Iris pigment epithelial cell (primary cell): ENCODE measurements at regions not wholly inside any gene's neighbourhood (a gene's known extent, or its start where the extent isn't known, plus 50 kb on each side); places are given as distances from the start of the nearest gene placed in this dataset.

Experiments used
- DNase-seq: peaks from one replicate; pipeline ENCODE4 v3.0.0-alpha.2; 2011; ENCODE audit warnings: low read depth

GRCh38 chr18:40056079-40056692 is 1898.8 kb upstream of the PIK3C3 start:
- no peak for DNase-seq

GRCh38 chr18:40055262-40055661 is 1899.8 kb upstream of the PIK3C3 start:
- peak; percentile 37 for DNase-seq

GRCh38 chr18:40049716-40050115 is 1905.3 kb upstream of the PIK3C3 start:
- no peak for DNase-seq

- no peak for DNase-seq
Observed at GRCh38 chr18:40048886-40049650, 1906.0 kb upstream of the PIK3C3 start.

GRCh38 chr18:40048253-40048652 is 1906.8 kb upstream of the PIK3C3 start:
- no peak for DNase-seq

- no peak for DNase-seq
Observed at GRCh38 chr18:40046596-40046995, 1908.4 kb upstream of the PIK3C3 start.

- no peak for DNase-seq
Observed at GRCh38 chr18:40041951-40042350, 1913.1 kb upstream of the PIK3C3 start.

- no peak for DNase-seq
Observed at GRCh38 chr18:40040574-40040973, 1914.5 kb upstream of the PIK3C3 start.

- no peak for DNase-seq
Observed at GRCh38 chr18:40037356-40037755, 1917.7 kb upstream of the PIK3C3 start.

GRCh38 chr18:40036861-40037260 is 1918.2 kb upstream of the PIK3C3 start:
- no peak for DNase-seq

- DNase-seq, result no peak
Observed at GRCh38 chr18:40035966-40036365, 1919.1 kb upstream of the PIK3C3 start.

GRCh38 chr18:40032076-40032475 is 1923.0 kb upstream of the PIK3C3 start:
- DNase-seq, result no peak

GRCh38 chr18:40031435-40031834 is 1923.6 kb upstream of the PIK3C3 start:
- DNase-seq, result no peak

- no peak for DNase-seq
Observed at GRCh38 chr18:40019797-40020392, 1935.1 kb upstream of the PIK3C3 start.

GRCh38 chr18:40018266-40018665 is 1936.8 kb upstream of the PIK3C3 start:
- no peak for DNase-seq

- DNase-seq, result no peak
Observed at GRCh38 chr18:40017021-40017420, 1938.0 kb upstream of the PIK3C3 start.

GRCh38 chr18:40016405-40016804 is 1938.6 kb upstream of the PIK3C3 start:
- no peak for DNase-seq

- DNase-seq, result peak; percentile 70
Observed at GRCh38 chr18:40013001-40013609, 1941.9 kb upstream of the PIK3C3 start.

- DNase-seq, result peak; percentile 60
Observed at GRCh38 chr18:40011201-40011600, 1943.8 kb upstream of the PIK3C3 start.

- no peak for DNase-seq
Observed at GRCh38 chr18:40006634-40007033, 1948.4 kb upstream of the PIK3C3 start.

GRCh38 chr18:40004246-40004645 is 1950.8 kb upstream of the PIK3C3 start:
- DNase-seq, result no peak

GRCh38 chr18:39998317-39998716 is 1956.7 kb upstream of the PIK3C3 start:
- no peak for DNase-seq

- no peak for DNase-seq
Observed at GRCh38 chr18:39994498-39994897, 1960.5 kb upstream of the PIK3C3 start.
